Lower lobe of right lung (tissue), 2 donors: ENCODE measurements at regions not wholly inside any gene's neighbourhood (a gene's known extent, or its start where the extent isn't known, plus 50 kb on each side); places are given as distances from the start of the nearest gene placed in this dataset.

Source experiments
- ATAC-seq, 2 donors: fragments of 200-7000 bp; cut with Tn5 transposase; one replicate each; pipeline ENCODE4 v1.9.1; 2020 to 2022; ENCODE audit warnings: mild to moderate bottlenecking in 2 of 2, moderate library complexity in 2 of 2
- DNase-seq: peaks from one replicate; pipeline ENCODE4 v3.0.0-alpha.2; 2020
- H3K27ac ChIP-seq: fragments of 200-600 bp; one replicate; pipeline ENCODE4 v1.8.0; 2022
- H3K27me3 ChIP-seq: fragments of 200-600 bp; one replicate; pipeline ENCODE4 v1.8.0; 2022; ENCODE audit warnings: low read depth
- H3K36me3 ChIP-seq: fragments of 200-600 bp; one replicate; pipeline ENCODE4 v1.8.0; 2022; ENCODE audit warnings: mild to moderate bottlenecking
- H3K4me1 ChIP-seq: fragments of 200-600 bp; one replicate; pipeline ENCODE4 v1.8.0; 2022
- H3K4me3 ChIP-seq: fragments of 200-600 bp; one replicate; pipeline ENCODE4 v1.8.0; 2022; ENCODE audit warnings: mild to moderate bottlenecking
- H3K9me3 ChIP-seq: fragments of 200-600 bp; one replicate; pipeline ENCODE4 v1.8.0; 2022
- CTCF ChIP-seq: fragments of 200-600 bp; IDR thresholded peaks from one replicate; pipeline ENCODE4 v1.8.0; 2022; ENCODE audit warnings: antibody characterized with exemption, mild to moderate bottlenecking
- intact Hi-C: fragments of 100-400 bp; cut with DNase I; formaldehyde crosslinking; loops from one replicate; pipeline ENCODE4 v1.11.0; 2022
- donor health status: DM: no; HTN: yes; CAD: no; lungs with severe emphysema.

DNA sequence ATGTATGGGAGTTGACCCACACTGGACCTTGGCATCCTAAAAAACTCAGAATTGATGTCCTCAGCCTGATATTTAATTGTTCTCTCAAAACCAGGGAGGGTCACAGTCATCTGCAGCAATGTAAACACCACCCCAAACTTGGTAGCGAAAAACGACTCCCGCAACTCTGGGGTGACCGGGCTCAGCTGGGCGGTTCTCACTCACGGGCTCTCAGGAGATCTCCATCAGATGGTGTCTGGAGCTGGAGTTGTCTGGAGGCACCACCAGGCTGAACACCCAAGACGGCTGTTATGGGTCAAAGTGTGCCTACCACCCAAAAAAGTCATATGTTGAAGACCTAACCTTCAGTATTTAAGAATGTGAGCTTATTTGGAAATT is 50.9 kb upstream of the NXT1 start:
- H3K4me1 ChIP-seq = peaks cover 26% of the 10 kb centered on the region
- H3K27me3 ChIP-seq = no peaks in the 10 kb centered on the region
- DNase-seq (no peak), ATAC-seq (no peak)
- no peak overlapping the region for H3K27ac ChIP-seq
- no peak overlapping the region for H3K4me3 ChIP-seq
- intact Hi-C loops = no loop called here
- no peaks in the 10 kb centered on the region for H3K9me3 ChIP-seq
- TF ChIP-seq CTCF = no peak
- no peaks in the 10 kb centered on the region for H3K36me3 ChIP-seq

- Histone ChIP-seq H3K36me3 (no peaks in the 10 kb centered on the region), H3K4me1 (peaks cover 32% of the 10 kb centered on the region), H3K4me3 (no peak overlapping the region), H3K27me3 (no peaks in the 10 kb centered on the region), H3K27ac (no peak overlapping the region), H3K9me3 (no peaks in the 10 kb centered on the region)
- intact Hi-C loops = no loop called here
- TF ChIP-seq CTCF = no peak
- DNase-seq = no peak
- no peak for ATAC-seq
Observed at GRCh38 chr20:23298926-23299672, 51.5 kb upstream of the NXT1 start.

- peaks cover 39% of the 10 kb centered on the region for H3K4me1 ChIP-seq
- intact Hi-C loops = no loop called here
- no peaks in the 10 kb centered on the region for H3K9me3 ChIP-seq
- no peak for TF ChIP-seq CTCF
- no peak overlapping the region for H3K4me3 ChIP-seq
- H3K36me3 ChIP-seq = no peaks in the 10 kb centered on the region
- no peak for DNase-seq
- peak overlapping the region; percentile 44 for H3K27ac ChIP-seq
- ATAC-seq = no peak
- H3K27me3 ChIP-seq = no peaks in the 10 kb centered on the region
Observed at GRCh38 chr20:23298155-23298554, 52.4 kb upstream of the NXT1 start.

GRCh38 chr20:23296841-23297701 is 53.5 kb upstream of the NXT1 start:
- ATAC-seq = peak; percentile 80 to 88
- Histone ChIP-seq H3K4me1 (peaks cover 44% of the 10 kb centered on the region), H3K27me3 (no peaks in the 10 kb centered on the region), H3K27ac (peak overlapping the region; percentile 7), H3K4me3 (no peak overlapping the region), H3K9me3 (no peaks in the 10 kb centered on the region), H3K36me3 (no peaks in the 10 kb centered on the region)
- intact Hi-C loops = no loop called here
- no peak for DNase-seq
- no peak for TF ChIP-seq CTCF

GRCh38 chr20:23295934-23296333 is 54.7 kb upstream of the NXT1 start:
- H3K36me3 ChIP-seq = no peaks in the 10 kb centered on the region
- H3K27ac ChIP-seq = no peak overlapping the region
- ATAC-seq = no peak
- intact Hi-C loops = no loop called here
- H3K9me3 ChIP-seq = no peaks in the 10 kb centered on the region
- H3K4me3 ChIP-seq = no peak overlapping the region
- no peaks in the 10 kb centered on the region for H3K27me3 ChIP-seq
- no peak for DNase-seq
- H3K4me1 ChIP-seq = peaks cover 45% of the 10 kb centered on the region
- TF ChIP-seq CTCF = no peak
